H9 (cell line): ENCODE measurements at regions not wholly inside any gene's neighbourhood (a gene's known extent, or its start where the extent isn't known, plus 50 kb on each side); places are given as distances from the start of the nearest gene placed in this dataset.

ENCODE experiments used
- DNase-seq: peaks from one replicate; pipeline ENCODE4 v3.0.0-alpha.2; 2017
- H2AFZ ChIP-seq: one replicate; pipeline ENCODE4 v1.6.1; 2013; ENCODE audit warnings: mild to moderate bottlenecking, low read length, control low read depth, moderate library complexity
- H2AK5ac ChIP-seq: 2 replicates; pipeline ENCODE4 v1.6.1; 2013; ENCODE audit warnings: low read length, control low read depth, mixed read lengths; ENCODE audit not compliant: insufficient read length
- H2BK120ac ChIP-seq: one replicate; pipeline ENCODE4 v1.6.1; 2013; ENCODE audit warnings: low read depth, mild to moderate bottlenecking, low read length, control low read depth, inconsistent platforms; ENCODE audit not compliant: poor library complexity, severe bottlenecking
- H2BK12ac ChIP-seq: 2 replicates; pipeline ENCODE4 v1.6.1; 2013; ENCODE audit warnings: low read length, control low read depth, mixed read lengths, low read depth; ENCODE audit not compliant: insufficient read length
- H2BK15ac ChIP-seq: 2 replicates; pipeline ENCODE4 v1.6.1; 2013; ENCODE audit warnings: low read depth, low read length, control low read depth
- H2BK20ac ChIP-seq: one replicate; pipeline ENCODE4 v1.6.1; 2013; ENCODE audit warnings: low read depth, mild to moderate bottlenecking, low read length, control low read depth, inconsistent platforms; ENCODE audit not compliant: poor library complexity, severe bottlenecking
- H2BK5ac ChIP-seq: 2 replicates; pipeline ENCODE4 v1.6.1; 2013; ENCODE audit warnings: low read length, control low read depth, mixed read lengths; ENCODE audit not compliant: insufficient read length
- H3K14ac ChIP-seq: 2 replicates; pipeline ENCODE4 v1.6.1; 2013; ENCODE audit warnings: low read length, control low read depth; ENCODE audit not compliant: insufficient read depth
- H3K18ac ChIP-seq: 2 replicates; pipeline ENCODE4 v1.6.1; 2013; ENCODE audit warnings: low read depth, mild to moderate bottlenecking, mixed read lengths, low read length, control low read depth; ENCODE audit not compliant: insufficient read length
- H3K23ac ChIP-seq: 2 replicates; pipeline ENCODE4 v1.6.1; 2013; ENCODE audit warnings: low read length, control low read depth, mixed read lengths, low read depth; ENCODE audit not compliant: insufficient read length
- H3K23me2 ChIP-seq: 2 replicates; pipeline ENCODE4 v1.6.1; 2013; ENCODE audit warnings: low read depth, mild to moderate bottlenecking, mixed read lengths, low read length, control low read depth; ENCODE audit not compliant: insufficient read length, poor library complexity, severe bottlenecking
- H3K27ac ChIP-seq: 2 replicates; pipeline ENCODE4 v1.5.1; 2013; ENCODE audit warnings: low read length, control low read depth, mixed read lengths, low read depth; ENCODE audit not compliant: insufficient read length
- H3K27me3 ChIP-seq: 2 replicates; pipeline ENCODE4 v1.6.1; 2013; ENCODE audit warnings: low read length, control low read depth, inconsistent platforms; ENCODE audit not compliant: insufficient read depth
- H3K4ac ChIP-seq: 2 replicates; pipeline ENCODE4 v1.6.1; 2013; ENCODE audit warnings: low read depth, mild to moderate bottlenecking, control low read depth, inconsistent platforms, low read length, moderate library complexity
- H3K4me1 ChIP-seq: 2 replicates; pipeline ENCODE4 v1.6.1; 2013; ENCODE audit warnings: low read length, control low read depth, inconsistent platforms; ENCODE audit not compliant: insufficient read depth
- H3K4me2 ChIP-seq: 2 replicates; pipeline ENCODE4 v1.6.1; 2013; ENCODE audit warnings: low read length, control low read depth, mixed read lengths; ENCODE audit not compliant: insufficient read length, insufficient read depth
- H3K56ac ChIP-seq: 2 replicates; pipeline ENCODE4 v1.6.1; 2013; ENCODE audit warnings: low read depth, mild to moderate bottlenecking, mixed read lengths, low read length, control low read depth; ENCODE audit not compliant: insufficient read length
- H3K79me1 ChIP-seq: 2 replicates; pipeline ENCODE4 v1.6.1; 2013; ENCODE audit warnings: low read depth, mild to moderate bottlenecking, moderate library complexity, low read length, control low read depth, inconsistent platforms; ENCODE audit not compliant: insufficient read depth, poor library complexity, severe bottlenecking
- H3K79me2 ChIP-seq: 2 replicates; pipeline ENCODE4 v1.6.1; 2013; ENCODE audit warnings: low read length, control low read depth, inconsistent platforms; ENCODE audit not compliant: insufficient read depth
- H3K9ac ChIP-seq: 2 replicates; pipeline ENCODE4 v1.6.1; 2013; ENCODE audit warnings: low read length, control low read depth, mixed read lengths; ENCODE audit not compliant: insufficient read length; ENCODE audit errors: extremely low read depth
- H3K9me3 ChIP-seq: one replicate; pipeline ENCODE4 v1.6.1; 2013; ENCODE audit warnings: low read depth, low read length, inconsistent platforms; ENCODE audit not compliant: control insufficient read depth
- H3T11ph ChIP-seq: one replicate; pipeline ENCODE4 v1.6.1; 2013; ENCODE audit warnings: mild to moderate bottlenecking, low read length, control low read depth, inconsistent platforms
- H4K20me1 ChIP-seq: one replicate; pipeline ENCODE4 v1.6.1; 2013; ENCODE audit not compliant: control insufficient read depth, insufficient read length, insufficient read depth
- H4K5ac ChIP-seq: 2 replicates; pipeline ENCODE4 v1.6.1; 2013; ENCODE audit warnings: low read depth, mild to moderate bottlenecking, mixed read lengths, low read length, control low read depth; ENCODE audit not compliant: insufficient read length
- H4K8ac ChIP-seq: replicated peaks from 2 replicates; pipeline ENCODE4 v1.6.1; 2013; ENCODE audit warnings: low read length, control low read depth, mixed read lengths, low read depth; ENCODE audit not compliant: insufficient read length
- H4K91ac ChIP-seq: 2 replicates; pipeline ENCODE4 v1.6.1; 2013; ENCODE audit warnings: low read depth, mild to moderate bottlenecking, moderate library complexity, mixed read lengths, low read length, control low read depth; ENCODE audit not compliant: insufficient read length
- H3K27ac Mint-ChIP-seq, 3 experiments: 2 replicates in 2 of 3; 3 replicates in 1 of 3; pipeline ENCODE4 v1.8.0; 2020 to 2021; ENCODE audit warnings: mixed read lengths in 3 of 3, mild to moderate bottlenecking in 1 of 3, moderate library complexity in 1 of 3
- H3K27me3 Mint-ChIP-seq: 2 replicates; pipeline ENCODE4 v1.8.0; 2021; ENCODE audit warnings: low read depth, mild to moderate bottlenecking, moderate library complexity, mixed read lengths
- H3K36me3 Mint-ChIP-seq, 3 experiments: 2 replicates in 2 of 3; 3 replicates in 1 of 3; pipeline ENCODE4 v1.8.0; 2020 to 2021; ENCODE audit warnings: low read depth in 3 of 3, mixed read lengths in 3 of 3; ENCODE audit not compliant: insufficient read depth in 1 of 3
- H3K4me1 Mint-ChIP-seq, 2 experiments: 2 replicates each; pipeline ENCODE4 v1.8.0; 2020; ENCODE audit warnings: mixed read lengths in 2 of 2
- H3K4me3 Mint-ChIP-seq, 2 experiments: 2 replicates in 1 of 2; 3 replicates in 1 of 2; pipeline ENCODE4 v1.8.0; 2020 to 2021; ENCODE audit warnings: mild to moderate bottlenecking in 2 of 2, mixed read lengths in 2 of 2, moderate library complexity in 1 of 2
- H3K9me3 Mint-ChIP-seq, 2 experiments: 2 replicates in 1 of 2; 3 replicates in 1 of 2; pipeline ENCODE4 v1.8.0; 2020; ENCODE audit warnings: mild to moderate bottlenecking in 2 of 2, mixed read lengths in 2 of 2, moderate library complexity in 1 of 2
- CTCF ChIP-seq: fragments of 200-600 bp; sonication (generic); conservative IDR thresholded peaks from 3 replicates; pipeline ENCODE4 v1.8.0; 2021; ENCODE audit warnings: antibody characterized with exemption, mild to moderate bottlenecking
- WGBS: extraction: QIAGEN DNeasy Blood & Tissue Kit; methylation state at CpG from one replicate; pipeline ENCODE4 v1.1.7; 2013; ENCODE audit warnings: missing lambda C conversion rate, low lambda C conversion rate, mixed read lengths; ENCODE audit not compliant: insufficient read length; ENCODE audit errors: extremely low coverage; 5-methylcytosine and 5-hydroxymethylcytosine counted together

- H3K36me3 Mint-ChIP-seq, result no peaks in the 10 kb centered on the region
- H3K4me2 ChIP-seq, result no peak overlapping the region
- H3K27me3 ChIP-seq, result no peaks in the 10 kb centered on the region
- H3K27ac ChIP-seq, result no peak overlapping the region
- H2BK120ac ChIP-seq, result no peak overlapping the region
- H2BK15ac ChIP-seq, result no peak overlapping the region
- peaks cover 9% of the 10 kb centered on the region for H3K27me3 Mint-ChIP-seq
- H3K18ac ChIP-seq, result no peak overlapping the region
- H4K20me1 ChIP-seq, result no peaks in the 10 kb centered on the region
- H3K79me1 ChIP-seq, result no peaks in the 10 kb centered on the region
- H3K14ac ChIP-seq, result no peak overlapping the region
- no peak overlapping the region for H4K91ac ChIP-seq
- no peak overlapping the region for H3K4me3 Mint-ChIP-seq
- H3K4ac ChIP-seq, result no peak overlapping the region
- H4K8ac ChIP-seq, result no peak overlapping the region
- no peak overlapping the region for H3K56ac ChIP-seq
- H3K9me3 Mint-ChIP-seq, result no peaks in the 10 kb centered on the region
- TF ChIP-seq CTCF, result no peak
- WGBS, result no CpG with 5 or more reads among the region's 2 CpGs
- H2AK5ac ChIP-seq, result no peak overlapping the region
- no peak for DNase-seq
- H3K4me1 ChIP-seq, result peaks cover 7% of the 10 kb centered on the region; the same call in 1 of the 2 replicates
- H3K23ac ChIP-seq, result no peak overlapping the region
- no peaks in the 10 kb centered on the region for H3K79me2 ChIP-seq
- peaks cover 13 to 23% of the 10 kb centered on the region in 2 experiments for H3K4me1 Mint-ChIP-seq
- H2BK5ac ChIP-seq, result no peak overlapping the region
- H3K9ac ChIP-seq, result no peak overlapping the region
- H3K23me2 ChIP-seq, result no peaks in the 10 kb centered on the region
- H3T11ph ChIP-seq, result no peak overlapping the region
- H2BK20ac ChIP-seq, result no peak overlapping the region
- H3K27ac Mint-ChIP-seq, result no peak overlapping the region
- H2BK12ac ChIP-seq, result no peak overlapping the region
- H2AFZ ChIP-seq, result no peak overlapping the region
- no peaks in the 10 kb centered on the region for H3K9me3 ChIP-seq
- H4K5ac ChIP-seq, result no peak overlapping the region
Measured at GRCh38 chr10:104516986-104517385, 124.1 kb upstream of the SORCS3 start.
